Astrocyte (in vitro differentiated cells and primary cell): ENCODE measurements at regions not wholly inside any gene's neighbourhood (a gene's known extent, or its start where the extent isn't known, plus 50 kb on each side); places are given as distances from the start of the nearest gene placed in this dataset.

Experiments
- CTCF ChIP-seq: IDR thresholded peaks from 2 replicates; pipeline ENCODE4 v1.5.1; 2011; ENCODE audit warnings: low read depth, mild to moderate bottlenecking, inconsistent platforms, low read length, moderate library complexity; ENCODE audit not compliant: insufficient read depth
- EZH2 ChIP-seq: IDR thresholded peaks from 2 replicates; pipeline ENCODE4 v1.6.1; 2012; ENCODE audit warnings: mild to moderate bottlenecking, low read length, inconsistent platforms; ENCODE audit not compliant: insufficient read depth

DNA sequence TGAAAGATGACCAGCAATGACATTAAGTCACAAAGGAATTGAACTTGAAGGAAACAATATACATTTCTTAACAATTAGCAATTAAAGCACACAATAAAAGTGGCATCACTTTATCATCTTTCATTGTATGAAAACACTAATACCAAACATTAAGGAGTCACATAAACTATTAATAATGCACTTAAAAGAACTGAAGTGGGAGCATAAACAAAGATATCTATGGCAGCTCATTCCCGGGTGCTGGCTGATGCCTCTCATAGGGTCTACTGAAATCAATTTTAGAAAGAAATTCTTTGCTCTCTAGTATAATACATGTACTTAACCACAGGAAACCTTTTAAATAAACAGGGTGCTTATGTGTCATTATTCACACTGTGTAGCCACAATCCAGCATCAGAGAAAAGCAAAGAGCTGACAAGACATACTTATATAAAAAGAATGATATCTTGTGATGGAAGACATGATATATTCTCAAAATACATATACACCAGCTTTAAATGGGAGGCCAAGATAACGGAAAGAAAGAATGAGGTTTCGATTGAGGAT, 1207.8 kb downstream of the EFNB2 start:
- TF ChIP-seq CTCF (no peak), EZH2 (no peak)
